ENCODE measurements at regions not wholly inside any gene's neighbourhood (a gene's known extent, or its start where the extent isn't known, plus 50 kb on each side); places are given as distances from the start of the nearest gene placed in this dataset.
"Not testable (repeated sequence)": the region's sequence is repeated elsewhere in the genome, so short reads cannot be mapped to it uniquely, and the experiment has no call there.

GRCh38 chr14:44412858-44413569, 94.1 kb downstream of the FSCB start:
- Mint-ChIP-seq H3K27ac (no peak overlapping the region), H3K4me3 (no peak overlapping the region), H3K36me3 (ENCODE audit: low read depth) (no peaks in the 10 kb centered on the region), H3K9me3 (peaks cover 39% of the 10 kb centered on the region), H3K4me1 (ENCODE audit: low read depth) (no peaks in the 10 kb centered on the region), H3K27me3 (no peaks in the 10 kb centered on the region)
- intact Hi-C loops (cut with micrococcal nuclease) = no loop called here

DNA sequence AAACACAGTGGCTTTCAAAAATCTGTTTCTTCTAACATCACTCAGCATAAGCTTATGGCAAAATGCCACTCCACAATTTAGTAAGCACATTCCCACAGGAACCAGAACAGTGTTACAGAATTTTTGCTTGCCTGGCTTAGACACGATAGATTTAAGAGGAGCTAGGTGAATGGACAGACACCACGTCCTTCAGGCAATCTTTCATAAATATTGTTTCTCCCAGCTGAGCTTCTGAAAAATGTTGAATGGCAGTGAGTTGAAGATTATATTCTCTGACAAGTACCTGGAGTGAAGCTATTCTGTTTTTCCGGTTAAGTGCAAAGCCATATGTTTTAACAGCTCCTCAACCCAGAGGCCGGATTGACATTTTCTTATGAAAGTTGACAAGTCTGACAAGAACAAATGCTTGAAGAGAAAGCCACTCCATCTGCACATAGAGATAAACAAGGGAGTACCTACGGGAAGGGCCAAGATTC, 102.0 kb downstream of the FSCB start:
- Mint-ChIP-seq H3K27me3 (no peaks in the 10 kb centered on the region), H3K9me3 (no peaks in the 10 kb centered on the region), H3K4me3 (no peak overlapping the region), H3K36me3 (ENCODE audit: low read depth) (no peaks in the 10 kb centered on the region), H3K27ac (no peak overlapping the region), H3K4me1 (ENCODE audit: low read depth) (no peaks in the 10 kb centered on the region)
- intact Hi-C loops (cut with micrococcal nuclease) = no loop called here

DNA sequence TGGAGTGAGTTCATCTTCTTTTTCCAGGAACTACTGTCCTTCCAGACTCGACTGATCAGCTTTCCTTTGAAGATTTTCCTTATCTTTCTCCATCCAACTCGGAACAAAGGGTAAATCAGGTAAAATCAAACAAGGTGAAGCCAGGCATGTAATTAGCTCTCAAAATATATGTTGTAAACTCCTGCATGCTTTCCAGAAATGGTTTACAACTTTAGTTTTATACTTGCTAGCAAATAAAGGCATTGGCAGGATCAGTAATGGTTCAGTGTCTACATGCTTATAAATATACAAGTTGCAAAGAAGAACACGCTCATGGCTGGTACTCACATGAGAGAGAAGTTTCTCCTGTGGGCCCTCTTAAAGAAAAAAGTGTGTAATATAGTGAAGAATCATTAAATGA, 102.5 kb downstream of the FSCB start:
- Mint-ChIP-seq H3K9me3 (no peaks in the 10 kb centered on the region), H3K27ac (no peak overlapping the region), H3K4me1 (ENCODE audit: low read depth) (no peaks in the 10 kb centered on the region), H3K36me3 (ENCODE audit: low read depth) (no peaks in the 10 kb centered on the region), H3K27me3 (no peaks in the 10 kb centered on the region), H3K4me3 (no peak overlapping the region)
- intact Hi-C loops (cut with micrococcal nuclease) = no loop called here

- Mint-ChIP-seq H3K27ac (no peak overlapping the region), H3K4me3 (no peak overlapping the region), H3K36me3 (ENCODE audit: low read depth) (no peaks in the 10 kb centered on the region), H3K27me3 (no peaks in the 10 kb centered on the region), H3K4me1 (ENCODE audit: low read depth) (no peaks in the 10 kb centered on the region), H3K9me3 (peaks cover 2% of the 10 kb centered on the region)
- intact Hi-C loops (cut with micrococcal nuclease) = no loop called here
Measured at GRCh38 chr14:44404036-44404435, 103.0 kb downstream of the FSCB start.

DNA sequence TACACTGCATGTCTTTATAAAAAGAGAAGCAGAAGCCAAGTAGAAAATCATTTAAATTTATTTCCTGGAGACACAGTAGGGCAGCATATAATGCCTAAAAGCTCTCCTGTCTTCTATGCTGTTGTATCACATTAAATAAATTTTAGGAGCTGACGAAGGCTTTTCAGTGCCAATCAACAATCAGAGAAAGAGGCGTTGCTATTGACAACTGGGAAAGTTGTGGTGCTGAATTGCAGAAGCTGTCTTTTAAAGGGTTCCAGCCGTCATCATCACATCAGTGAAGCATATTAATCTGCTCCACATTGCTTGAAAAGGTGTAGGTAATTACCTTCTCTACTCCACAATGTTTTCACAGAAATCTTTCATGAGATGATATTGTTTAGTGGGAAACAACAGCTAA, 103.9 kb downstream of the FSCB start:
- intact Hi-C loops (cut with micrococcal nuclease) = no loop called here
- no peaks in the 10 kb centered on the region for H3K4me1 Mint-ChIP-seq (ENCODE audit: low read depth)
- H3K9me3 Mint-ChIP-seq = peaks cover 9% of the 10 kb centered on the region
- H3K27me3 Mint-ChIP-seq = no peaks in the 10 kb centered on the region
- H3K36me3 Mint-ChIP-seq (ENCODE audit: low read depth) = no peaks in the 10 kb centered on the region
- no peak overlapping the region for H3K4me3 Mint-ChIP-seq
- H3K27ac Mint-ChIP-seq = no peak overlapping the region

DNA sequence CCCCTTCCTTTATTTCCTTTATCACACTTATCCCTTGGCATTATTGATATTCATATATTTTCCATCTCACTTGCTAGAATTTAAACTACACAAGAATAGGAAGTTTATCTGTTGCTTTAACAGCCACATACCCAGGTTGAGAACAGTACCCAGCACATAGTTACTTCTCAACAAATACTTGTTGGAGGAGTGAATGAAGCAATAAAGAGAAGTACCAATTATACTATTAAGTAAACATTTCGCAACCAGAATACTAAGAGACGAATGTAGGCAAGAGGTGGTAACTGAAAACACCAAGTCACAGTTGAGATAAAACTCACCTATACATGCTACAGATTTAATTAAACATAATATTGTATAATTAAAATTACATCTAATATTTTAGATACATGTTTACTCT, 110.9 kb downstream of the FSCB start:
- H3K36me3 Mint-ChIP-seq (ENCODE audit: low read depth) = no peaks in the 10 kb centered on the region
- intact Hi-C loops (cut with micrococcal nuclease) = no loop called here
- H3K27me3 Mint-ChIP-seq = no peaks in the 10 kb centered on the region
- H3K4me1 Mint-ChIP-seq (ENCODE audit: low read depth) = no peaks in the 10 kb centered on the region
- no peak overlapping the region for H3K4me3 Mint-ChIP-seq
- H3K27ac Mint-ChIP-seq = no peak overlapping the region
- H3K9me3 Mint-ChIP-seq = peaks cover 33% of the 10 kb centered on the region

GRCh38 chr14:44392984-44393383, 114.1 kb downstream of the FSCB start:
- intact Hi-C loops (cut with micrococcal nuclease) = no loop called here
- H3K4me3 Mint-ChIP-seq = no peak overlapping the region
- H3K36me3 Mint-ChIP-seq (ENCODE audit: low read depth) = no peaks in the 10 kb centered on the region
- H3K27ac Mint-ChIP-seq = no peak overlapping the region
- peaks cover 23% of the 10 kb centered on the region for H3K9me3 Mint-ChIP-seq
- H3K4me1 Mint-ChIP-seq (ENCODE audit: low read depth) = no peaks in the 10 kb centered on the region
- H3K27me3 Mint-ChIP-seq = no peaks in the 10 kb centered on the region

DNA sequence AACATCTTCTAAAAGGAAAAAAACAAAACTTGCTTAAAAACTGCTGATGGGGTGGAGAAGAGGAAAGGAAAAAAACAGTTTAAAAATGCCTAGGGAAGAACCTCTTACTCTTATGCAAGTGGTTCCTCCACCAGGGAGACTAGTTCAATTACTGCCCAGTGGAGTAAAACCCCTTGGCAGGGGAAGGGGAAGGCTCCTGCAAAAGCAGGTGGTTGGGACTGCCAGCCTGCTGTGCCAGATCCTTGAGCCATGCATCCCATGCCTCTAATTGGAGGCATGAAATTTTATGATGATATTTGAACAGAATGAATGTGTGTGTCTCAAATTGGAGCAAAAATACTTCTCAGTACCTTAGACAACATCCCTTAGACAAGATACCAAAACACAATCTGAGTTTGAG, 118.8 kb downstream of the FSCB start:
- Mint-ChIP-seq H3K27me3 (no peaks in the 10 kb centered on the region), H3K9me3 (peaks cover 9% of the 10 kb centered on the region), H3K27ac (no peak overlapping the region), H3K36me3 (ENCODE audit: low read depth) (no peaks in the 10 kb centered on the region), H3K4me3 (no peak overlapping the region), H3K4me1 (ENCODE audit: low read depth) (no peaks in the 10 kb centered on the region)
- intact Hi-C loops (cut with micrococcal nuclease) = no loop called here

DNA sequence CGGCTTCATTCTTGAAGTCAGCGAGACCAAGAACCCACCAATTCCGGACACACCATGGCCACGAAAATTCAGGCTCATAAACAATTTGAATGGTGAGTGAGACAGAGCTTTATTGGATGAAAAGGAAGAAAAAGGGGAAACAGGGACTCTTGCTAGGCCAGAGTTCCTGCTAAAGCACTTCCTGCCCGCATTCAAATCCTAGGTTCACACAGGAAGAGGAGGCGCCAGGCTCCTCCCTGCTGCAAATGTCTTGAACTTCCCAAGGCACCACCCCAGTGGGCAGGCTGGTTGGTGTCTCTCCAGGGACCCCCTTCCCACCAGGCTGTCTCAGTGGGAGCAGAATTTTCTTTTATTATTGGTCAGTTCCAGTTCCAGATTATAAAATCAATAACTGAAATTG, 121.2 kb downstream of the FSCB start:
- H3K36me3 Mint-ChIP-seq (ENCODE audit: low read depth) = no peaks in the 10 kb centered on the region

GRCh38 chr14:44385296-44385695, 121.8 kb downstream of the FSCB start:
- H3K36me3 Mint-ChIP-seq (ENCODE audit: low read depth); H3K27ac Mint-ChIP-seq; H3K4me3 Mint-ChIP-seq; H3K27me3 Mint-ChIP-seq; H3K4me1 Mint-ChIP-seq (ENCODE audit: low read depth); intact Hi-C loops (cut with micrococcal nuclease): not testable (repeated sequence)
- peaks cover 13% of the 10 kb centered on the region for H3K9me3 Mint-ChIP-seq

More for the DNA sequence above, 121.2 kb downstream of the FSCB start:
- Mint-ChIP-seq H3K4me1 (ENCODE audit: low read depth) (no peaks in the 10 kb centered on the region), H3K9me3 (peaks cover 9% of the 10 kb centered on the region), H3K27ac (no peak overlapping the region), H3K4me3 (no peak overlapping the region), H3K27me3 (no peaks in the 10 kb centered on the region)
- intact Hi-C loops (cut with micrococcal nuclease) = no loop called here

DNA sequence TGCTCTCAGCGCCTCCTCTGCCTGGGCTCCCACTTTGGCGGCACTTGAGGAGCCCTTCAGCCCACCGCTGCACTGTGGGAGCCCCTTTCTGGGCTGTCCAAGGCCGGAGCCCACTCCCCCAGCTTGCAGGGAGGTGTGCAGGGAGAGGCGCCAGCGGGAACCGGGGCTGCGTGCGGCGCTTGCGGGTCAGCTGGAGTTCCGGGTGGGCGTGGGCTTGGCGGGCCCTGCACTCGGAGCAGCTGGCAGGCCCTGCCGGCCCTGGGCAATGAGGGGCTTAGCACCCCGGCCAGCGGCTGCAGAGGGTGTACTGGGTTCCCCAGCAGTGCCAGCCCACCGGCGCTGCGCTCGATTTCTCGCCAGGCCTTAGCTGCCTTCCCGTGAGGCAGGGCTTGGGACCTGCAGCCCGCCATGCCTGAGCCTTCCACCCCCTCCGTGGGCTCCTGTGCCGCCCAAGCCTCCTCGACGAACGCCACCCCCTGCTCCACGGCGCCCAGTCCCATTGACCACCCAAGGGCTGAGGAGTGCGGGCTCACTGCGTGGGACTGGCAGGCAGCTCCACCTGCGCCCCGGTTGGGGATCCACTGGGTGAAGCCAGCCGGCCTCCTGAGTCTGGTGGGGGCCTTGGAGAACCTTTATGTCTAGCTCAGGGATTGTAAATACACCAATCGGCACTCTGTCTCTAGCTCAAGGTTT, 122.3 kb downstream of the FSCB start:
- H3K4me3 Mint-ChIP-seq; intact Hi-C loops (cut with micrococcal nuclease): not testable (repeated sequence)

DNA sequence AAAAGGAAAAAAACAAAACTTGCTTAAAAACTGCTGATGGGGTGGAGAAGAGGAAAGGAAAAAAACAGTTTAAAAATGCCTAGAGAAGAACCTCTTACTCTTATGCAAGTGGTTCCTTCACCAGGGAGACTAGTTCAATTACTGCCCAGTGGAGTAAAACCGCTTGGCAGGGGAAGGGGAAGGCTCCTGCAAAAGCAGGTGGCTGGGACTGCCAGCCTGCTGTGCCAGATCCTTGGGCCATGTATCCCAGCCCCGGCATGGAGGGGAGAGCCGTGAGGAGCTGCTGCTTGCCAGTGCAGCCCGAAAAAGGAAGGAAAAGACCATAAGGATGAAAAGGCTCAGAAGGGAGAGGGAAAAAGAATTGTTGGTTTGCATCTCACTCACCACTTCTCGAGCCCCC, 123.0 kb downstream of the FSCB start:
- H3K27ac Mint-ChIP-seq = no peak overlapping the region

More for the DNA sequence above, 122.3 kb downstream of the FSCB start:
- H3K27ac Mint-ChIP-seq; H3K27me3 Mint-ChIP-seq; H3K36me3 Mint-ChIP-seq (ENCODE audit: low read depth); H3K4me1 Mint-ChIP-seq (ENCODE audit: low read depth): not testable (repeated sequence)
- H3K9me3 Mint-ChIP-seq = peaks cover 19% of the 10 kb centered on the region

DNA sequence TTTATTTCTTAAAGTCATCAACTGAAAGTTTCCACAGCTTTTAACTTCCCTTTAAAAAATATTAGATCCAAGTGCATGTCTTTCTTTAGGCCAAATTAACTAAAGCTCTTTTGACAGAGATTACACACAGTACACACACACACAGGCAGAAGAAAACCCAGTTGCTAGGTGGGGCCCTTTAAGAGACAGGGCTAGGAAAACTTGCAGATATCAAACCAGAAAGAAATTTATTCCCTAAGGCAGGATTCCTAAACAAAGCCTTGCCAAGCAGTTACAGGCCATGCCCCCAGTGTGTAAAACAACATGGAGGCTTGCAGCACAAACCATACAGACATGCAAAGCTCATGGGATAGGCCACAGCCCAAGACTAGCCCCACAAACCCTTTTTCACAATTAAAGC, 123.4 kb downstream of the FSCB start:
- peaks cover 23% of the 10 kb centered on the region for H3K9me3 Mint-ChIP-seq
- no peaks in the 10 kb centered on the region for H3K36me3 Mint-ChIP-seq (ENCODE audit: low read depth)
- intact Hi-C loops (cut with micrococcal nuclease) = no loop called here
- no peak overlapping the region for H3K4me3 Mint-ChIP-seq
- no peak overlapping the region for H3K27ac Mint-ChIP-seq
- no peaks in the 10 kb centered on the region for H3K27me3 Mint-ChIP-seq
- no peaks in the 10 kb centered on the region for H3K4me1 Mint-ChIP-seq (ENCODE audit: low read depth)

More for the DNA sequence above, 123.0 kb downstream of the FSCB start:
- no peaks in the 10 kb centered on the region for H3K36me3 Mint-ChIP-seq (ENCODE audit: low read depth)
- H3K27me3 Mint-ChIP-seq = no peaks in the 10 kb centered on the region
- peaks cover 23% of the 10 kb centered on the region for H3K9me3 Mint-ChIP-seq
- H3K4me1 Mint-ChIP-seq (ENCODE audit: low read depth) = no peaks in the 10 kb centered on the region
- no peak overlapping the region for H3K4me3 Mint-ChIP-seq
- intact Hi-C loops (cut with micrococcal nuclease) = no loop called here

GRCh38 chr14:44379292-44379977, 127.6 kb downstream of the FSCB start:
- Mint-ChIP-seq H3K4me3 (no peak overlapping the region), H3K9me3 (peaks cover 51% of the 10 kb centered on the region), H3K4me1 (ENCODE audit: low read depth) (no peaks in the 10 kb centered on the region), H3K27ac (no peak overlapping the region), H3K27me3 (no peaks in the 10 kb centered on the region), H3K36me3 (ENCODE audit: low read depth) (no peaks in the 10 kb centered on the region)
- intact Hi-C loops (cut with micrococcal nuclease) = no loop called here

All from dendritic cell treated with granulocyte-macrophage colony-stimulating factor and Interleukin-4, amounts not matched to agents 40 ng/mL and 50 ng/mL, for 4 days (primary cell).